ENCODE measurements at regions not wholly inside any gene's neighbourhood (a gene's known extent, or its start where the extent isn't known, plus 50 kb on each side); places are given as distances from the start of the nearest gene placed in this dataset.

- FAIRE-seq (no peak), DNase-seq (ENCODE audit: insufficient read length, low spot score) (no peak)
- TF ChIP-seq CTCF (IDR thresholded peaks at IDR 0.05; ENCODE audit: insufficient read depth, missing control alignments) = no peak
These were observed 643.9 kb upstream of the CAMK1G start for GRCh38 chr1:208939537-208940085.

- TF ChIP-seq CTCF (IDR thresholded peaks at IDR 0.05; ENCODE audit: insufficient read depth, missing control alignments) = peak; percentile 14
- FAIRE-seq (no peak), DNase-seq (ENCODE audit: insufficient read length, low spot score) (no peak)
These were observed 641.0 kb upstream of the CAMK1G start for GRCh38 chr1:208942394-208943130.

GRCh38 chr1:208943291-208943690 is 640.2 kb upstream of the CAMK1G start:
- DNase-seq (ENCODE audit: insufficient read length, low spot score) (no peak), FAIRE-seq (no peak)
- no peak for TF ChIP-seq CTCF (IDR thresholded peaks at IDR 0.05; ENCODE audit: insufficient read depth, missing control alignments)

GRCh38 chr1:208944981-208945451 is 638.5 kb upstream of the CAMK1G start:
- FAIRE-seq = no peak
- DNase-seq (ENCODE audit: insufficient read length, low spot score) = no peak
- no peak for TF ChIP-seq CTCF (IDR thresholded peaks at IDR 0.05; ENCODE audit: insufficient read depth, missing control alignments)

- no peak for TF ChIP-seq CTCF (IDR thresholded peaks at IDR 0.05; ENCODE audit: insufficient read depth, missing control alignments)
- FAIRE-seq = no peak
- DNase-seq (ENCODE audit: insufficient read length, low spot score) = no peak
These were observed 633.3 kb upstream of the CAMK1G start for GRCh38 chr1:208950206-208950605.

GRCh38 chr1:208951026-208951525 is 632.4 kb upstream of the CAMK1G start:
- FAIRE-seq = no peak

More at GRCh38 chr1:208951026-208951525, 632.4 kb upstream of the CAMK1G start:
- TF ChIP-seq CTCF (IDR thresholded peaks at IDR 0.05; ENCODE audit: insufficient read depth, missing control alignments) = no peak
- no peak for DNase-seq (ENCODE audit: insufficient read length, low spot score)
